ENCODE measurements at regions not wholly inside any gene's neighbourhood (a gene's known extent, or its start where the extent isn't known, plus 50 kb on each side); places are given as distances from the start of the nearest gene placed in this dataset.

GRCh38 chr11:80097146-80097545, 656.3 kb upstream of the TENM4 start:
- TF ChIP-seq POLR2AphosphoS5 (IDR thresholded peaks at IDR 0.05; ENCODE audit: insufficient read depth, low read depth, low read length) (no peak), EZH2 (IDR thresholded peaks at IDR 0.05; ENCODE audit: borderline replicate concordance, low read depth, low read length, severe bottlenecking) (no peak)
- TF ChIP-seq, protein P1, sequence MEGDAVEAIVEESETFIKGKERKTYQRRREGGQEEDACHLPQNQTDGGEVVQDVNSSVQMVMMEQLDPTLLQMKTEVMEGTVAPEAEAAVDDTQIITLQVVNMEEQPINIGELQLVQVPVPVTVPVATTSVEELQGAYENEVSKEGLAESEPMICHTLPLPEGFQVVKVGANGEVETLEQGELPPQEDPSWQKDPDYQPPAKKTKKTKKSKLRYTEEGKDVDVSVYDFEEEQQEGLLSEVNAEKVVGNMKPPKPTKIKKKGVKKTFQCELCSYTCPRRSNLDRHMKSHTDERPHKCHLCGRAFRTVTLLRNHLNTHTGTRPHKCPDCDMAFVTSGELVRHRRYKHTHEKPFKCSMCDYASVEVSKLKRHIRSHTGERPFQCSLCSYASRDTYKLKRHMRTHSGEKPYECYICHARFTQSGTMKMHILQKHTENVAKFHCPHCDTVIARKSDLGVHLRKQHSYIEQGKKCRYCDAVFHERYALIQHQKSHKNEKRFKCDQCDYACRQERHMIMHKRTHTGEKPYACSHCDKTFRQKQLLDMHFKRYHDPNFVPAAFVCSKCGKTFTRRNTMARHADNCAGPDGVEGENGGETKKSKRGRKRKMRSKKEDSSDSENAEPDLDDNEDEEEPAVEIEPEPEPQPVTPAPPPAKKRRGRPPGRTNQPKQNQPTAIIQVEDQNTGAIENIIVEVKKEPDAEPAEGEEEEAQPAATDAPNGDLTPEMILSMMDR (IDR thresholded peaks at IDR 0.05; ENCODE audit: extremely low read depth in 1 of 2, insufficient read depth in 1 of 2, low read depth in 1 of 2, low read length in 2 of 2) = no peak
